ENCODE measurements at regions not wholly inside any gene's neighbourhood (a gene's known extent, or its start where the extent isn't known, plus 50 kb on each side); places are given as distances from the start of the nearest gene placed in this dataset.

DNA sequence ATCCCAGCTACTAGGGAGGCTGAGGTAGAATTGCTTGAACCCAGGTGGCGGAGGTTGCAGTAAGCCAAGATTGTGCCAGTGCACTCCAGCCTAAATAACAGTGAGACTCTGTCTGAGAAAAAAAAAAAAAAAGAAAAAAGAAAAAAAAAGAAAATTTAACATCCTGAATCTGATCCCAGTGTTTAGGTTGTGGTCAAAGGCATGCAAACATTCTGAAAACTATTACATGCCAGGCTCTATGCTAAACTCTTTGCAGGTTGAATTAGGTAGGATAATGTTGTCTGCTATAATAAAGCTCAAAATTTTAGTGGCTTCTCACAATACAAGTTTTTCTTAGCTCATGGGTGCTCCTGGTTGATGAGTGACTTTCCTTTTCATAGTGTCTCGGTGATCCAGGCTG, 367.4 kb downstream of the PSAT1 start:
- Histone ChIP-seq H3F3A (ENCODE audit: low read depth) (no peaks in the 10 kb centered on the region), H3K79me2 (ENCODE audit: low read depth) (no peaks in the 10 kb centered on the region), H3K4me3 (no peak overlapping the region), H4K20me1 (ENCODE audit: low read depth) (no peaks in the 10 kb centered on the region), H3K9ac (no peak overlapping the region), H3K4me2 (no peak overlapping the region), H3K4me1 (no peaks in the 10 kb centered on the region), H3K27ac (no peak overlapping the region), H3K9me3 (ENCODE audit: low read depth) (no peaks in the 10 kb centered on the region), H2AFZ (replicated peaks) (no peak overlapping the region), H3K27me3 (no peaks in the 10 kb centered on the region), H3K36me3 (no peaks in the 10 kb centered on the region)
- Mint-ChIP-seq H3K4me1 (no peaks in the 10 kb centered on the region), H3K9me3 (peaks cover 3% of the 10 kb centered on the region), H3K4me3 (no peak overlapping the region), H3K27ac (no peak overlapping the region), H3K36me3 (no peaks in the 10 kb centered on the region), H3K27me3 (ENCODE audit: insufficient read depth, low read depth) (no peaks in the 10 kb centered on the region)
- DNase-seq (ENCODE audit: low spot score): no peak
- TF ChIP-seq EZH2 (IDR thresholded peaks at IDR 0.05) (no peak), EZH2phosphoT487 (IDR thresholded peaks at IDR 0.05) (no peak)
- TF ChIP-seq, protein P1, sequence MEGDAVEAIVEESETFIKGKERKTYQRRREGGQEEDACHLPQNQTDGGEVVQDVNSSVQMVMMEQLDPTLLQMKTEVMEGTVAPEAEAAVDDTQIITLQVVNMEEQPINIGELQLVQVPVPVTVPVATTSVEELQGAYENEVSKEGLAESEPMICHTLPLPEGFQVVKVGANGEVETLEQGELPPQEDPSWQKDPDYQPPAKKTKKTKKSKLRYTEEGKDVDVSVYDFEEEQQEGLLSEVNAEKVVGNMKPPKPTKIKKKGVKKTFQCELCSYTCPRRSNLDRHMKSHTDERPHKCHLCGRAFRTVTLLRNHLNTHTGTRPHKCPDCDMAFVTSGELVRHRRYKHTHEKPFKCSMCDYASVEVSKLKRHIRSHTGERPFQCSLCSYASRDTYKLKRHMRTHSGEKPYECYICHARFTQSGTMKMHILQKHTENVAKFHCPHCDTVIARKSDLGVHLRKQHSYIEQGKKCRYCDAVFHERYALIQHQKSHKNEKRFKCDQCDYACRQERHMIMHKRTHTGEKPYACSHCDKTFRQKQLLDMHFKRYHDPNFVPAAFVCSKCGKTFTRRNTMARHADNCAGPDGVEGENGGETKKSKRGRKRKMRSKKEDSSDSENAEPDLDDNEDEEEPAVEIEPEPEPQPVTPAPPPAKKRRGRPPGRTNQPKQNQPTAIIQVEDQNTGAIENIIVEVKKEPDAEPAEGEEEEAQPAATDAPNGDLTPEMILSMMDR (IDR thresholded peaks at IDR 0.05): no peak

GRCh38 chr9:78666818-78667414, 370.0 kb downstream of the PSAT1 start:
- H2AFZ ChIP-seq (replicated peaks): no peak overlapping the region
- TF ChIP-seq, protein P1 (IDR thresholded peaks at IDR 0.05): no peak
- no peak for TF ChIP-seq EZH2phosphoT487 (IDR thresholded peaks at IDR 0.05)
- TF ChIP-seq EZH2 (IDR thresholded peaks at IDR 0.05): no peak
- no peak overlapping the region for H3K4me3 ChIP-seq
- H3K4me1 ChIP-seq: no peaks in the 10 kb centered on the region
- DNase-seq (ENCODE audit: low spot score): no peak
- Mint-ChIP-seq H3K27ac (no peak overlapping the region), H3K36me3 (no peaks in the 10 kb centered on the region), H3K4me1 (no peaks in the 10 kb centered on the region), H3K9me3 (peaks cover 3% of the 10 kb centered on the region), H3K27me3 (ENCODE audit: insufficient read depth, low read depth) (no peaks in the 10 kb centered on the region), H3K4me3 (no peak overlapping the region)
- no peaks in the 10 kb centered on the region for H4K20me1 ChIP-seq (ENCODE audit: low read depth)
- no peaks in the 10 kb centered on the region for H3K79me2 ChIP-seq (ENCODE audit: low read depth)
- H3K9ac ChIP-seq: no peak overlapping the region
- H3K27ac ChIP-seq: no peak overlapping the region
- H3K4me2 ChIP-seq: no peak overlapping the region
- no peaks in the 10 kb centered on the region for H3K27me3 ChIP-seq
- H3K9me3 ChIP-seq (ENCODE audit: low read depth): no peaks in the 10 kb centered on the region
- H3K36me3 ChIP-seq: no peaks in the 10 kb centered on the region
- no peaks in the 10 kb centered on the region for H3F3A ChIP-seq (ENCODE audit: low read depth)

DNA sequence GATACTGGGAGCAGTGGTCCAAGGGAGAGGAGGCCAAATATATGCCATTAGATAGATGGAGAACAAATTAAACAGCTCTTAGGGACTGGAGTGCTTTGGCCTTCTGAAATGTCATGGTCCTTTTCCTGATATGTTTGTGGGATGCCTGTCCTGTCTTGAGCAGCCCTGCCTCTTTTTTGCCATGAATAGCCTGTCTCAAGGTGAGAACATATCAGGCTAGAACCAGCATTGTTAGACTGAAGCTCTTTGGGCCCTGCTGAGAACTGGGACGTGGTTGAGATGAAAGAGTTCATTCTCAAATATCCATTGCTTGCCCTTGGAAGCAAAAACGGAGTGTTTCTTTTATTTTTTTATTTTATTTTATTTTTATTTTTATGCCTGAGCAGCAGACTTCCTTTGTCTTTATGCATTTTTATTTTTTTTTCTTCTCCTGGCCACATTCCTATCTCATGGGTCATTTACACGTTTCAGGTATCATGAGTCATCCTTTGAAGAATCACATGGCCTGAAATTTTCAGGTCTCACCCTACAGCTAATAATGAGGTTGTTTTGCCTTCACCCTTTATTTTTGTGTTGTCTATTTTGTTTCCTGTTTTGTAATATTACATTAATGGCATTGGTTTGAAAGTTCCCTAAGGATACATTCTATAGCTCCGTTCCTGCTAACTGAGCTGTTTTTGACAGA, 371.4 kb downstream of the PSAT1 start:
- Mint-ChIP-seq H3K27me3 (ENCODE audit: insufficient read depth, low read depth) (no peaks in the 10 kb centered on the region), H3K9me3 (peaks cover 3% of the 10 kb centered on the region), H3K27ac (no peak overlapping the region), H3K4me3 (no peak overlapping the region), H3K36me3 (no peaks in the 10 kb centered on the region), H3K4me1 (no peaks in the 10 kb centered on the region)
- H3K9ac ChIP-seq: no peak overlapping the region
- no peaks in the 10 kb centered on the region for H3K36me3 ChIP-seq
- H3F3A ChIP-seq (ENCODE audit: low read depth): no peaks in the 10 kb centered on the region
- H3K27me3 ChIP-seq: no peaks in the 10 kb centered on the region
- no peaks in the 10 kb centered on the region for H4K20me1 ChIP-seq (ENCODE audit: low read depth)
- H3K27ac ChIP-seq: no peak overlapping the region
- H3K4me2 ChIP-seq: no peak overlapping the region
- no peak for TF ChIP-seq EZH2phosphoT487 (IDR thresholded peaks at IDR 0.05)
- no peak for TF ChIP-seq EZH2 (IDR thresholded peaks at IDR 0.05)
- TF ChIP-seq, protein P1 (IDR thresholded peaks at IDR 0.05): no peak
- H3K9me3 ChIP-seq (ENCODE audit: low read depth): no peaks in the 10 kb centered on the region
- no peak overlapping the region for H2AFZ ChIP-seq (replicated peaks)
- DNase-seq (ENCODE audit: low spot score): no peak
- H3K79me2 ChIP-seq (ENCODE audit: low read depth): no peaks in the 10 kb centered on the region
- no peak overlapping the region for H3K4me3 ChIP-seq
- no peaks in the 10 kb centered on the region for H3K4me1 ChIP-seq
